Endothelial cell (in vitro differentiated cells): ENCODE measurements at regions not wholly inside any gene's neighbourhood (a gene's known extent, or its start where the extent isn't known, plus 50 kb on each side); places are given as distances from the start of the nearest gene placed in this dataset.

Experiments
- DNase-seq: peaks from one replicate; pipeline ENCODE4 v3.0.0; 2021; ENCODE audit warnings: low spot score
- H3K27ac Mint-ChIP-seq: one replicate; pipeline ENCODE4 v1.8.0; 2021; ENCODE audit warnings: mixed read lengths, inconsistent platforms; ENCODE audit not compliant: unreplicated experiment
- H3K27me3 Mint-ChIP-seq: one replicate; pipeline ENCODE4 v1.8.0; 2021; ENCODE audit warnings: mild to moderate bottlenecking, moderate library complexity, mixed read lengths, inconsistent platforms; ENCODE audit not compliant: unreplicated experiment
- H3K36me3 Mint-ChIP-seq: one replicate; pipeline ENCODE4 v1.8.0; 2021; ENCODE audit warnings: mild to moderate bottlenecking, low read depth, mixed read lengths, inconsistent platforms; ENCODE audit not compliant: unreplicated experiment
- H3K4me1 Mint-ChIP-seq: one replicate; pipeline ENCODE4 v1.8.0; 2021; ENCODE audit warnings: mild to moderate bottlenecking, mixed read lengths, inconsistent platforms; ENCODE audit not compliant: unreplicated experiment
- H3K4me3 Mint-ChIP-seq: one replicate; pipeline ENCODE4 v1.8.0; 2021; ENCODE audit warnings: mild to moderate bottlenecking, mixed read lengths, inconsistent platforms; ENCODE audit not compliant: unreplicated experiment
- H3K9me3 Mint-ChIP-seq: one replicate; pipeline ENCODE4 v1.8.0; 2021; ENCODE audit warnings: mixed read lengths, inconsistent platforms; ENCODE audit not compliant: unreplicated experiment
- TF ChIP-seq, protein P1 (sequence below): fragments of 200-600 bp; sonication (generic); IDR thresholded peaks from one replicate; pipeline ENCODE4 v1.5.0; 2021; ENCODE audit warnings: antibody characterized with exemption; ENCODE audit not compliant: unreplicated experiment

DNA sequence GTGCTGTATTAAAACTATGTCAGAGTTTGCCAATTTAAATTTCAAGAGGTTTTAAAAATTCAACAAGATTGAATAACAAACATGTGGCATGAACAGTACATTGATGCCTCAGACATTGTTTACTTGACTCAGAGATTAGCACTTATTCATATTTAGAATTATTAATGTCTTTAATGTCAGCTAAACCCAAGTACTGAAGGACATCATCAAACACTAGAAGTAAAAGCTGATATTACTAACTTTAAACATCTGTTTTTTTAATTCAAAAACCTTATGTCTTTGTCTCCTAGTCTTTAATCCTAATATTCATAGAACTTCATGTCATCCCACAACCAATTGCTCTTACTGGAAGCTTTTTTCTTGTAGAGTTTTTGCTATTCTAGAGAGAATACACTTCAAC, 406.2 kb upstream of the PCDH7 start:
- no peaks in the 10 kb centered on the region for H3K36me3 Mint-ChIP-seq
- DNase-seq = no peak
- no peaks in the 10 kb centered on the region for H3K27me3 Mint-ChIP-seq
- H3K9me3 Mint-ChIP-seq = no peaks in the 10 kb centered on the region
- H3K4me3 Mint-ChIP-seq = no peak overlapping the region
- TF ChIP-seq, protein P1, sequence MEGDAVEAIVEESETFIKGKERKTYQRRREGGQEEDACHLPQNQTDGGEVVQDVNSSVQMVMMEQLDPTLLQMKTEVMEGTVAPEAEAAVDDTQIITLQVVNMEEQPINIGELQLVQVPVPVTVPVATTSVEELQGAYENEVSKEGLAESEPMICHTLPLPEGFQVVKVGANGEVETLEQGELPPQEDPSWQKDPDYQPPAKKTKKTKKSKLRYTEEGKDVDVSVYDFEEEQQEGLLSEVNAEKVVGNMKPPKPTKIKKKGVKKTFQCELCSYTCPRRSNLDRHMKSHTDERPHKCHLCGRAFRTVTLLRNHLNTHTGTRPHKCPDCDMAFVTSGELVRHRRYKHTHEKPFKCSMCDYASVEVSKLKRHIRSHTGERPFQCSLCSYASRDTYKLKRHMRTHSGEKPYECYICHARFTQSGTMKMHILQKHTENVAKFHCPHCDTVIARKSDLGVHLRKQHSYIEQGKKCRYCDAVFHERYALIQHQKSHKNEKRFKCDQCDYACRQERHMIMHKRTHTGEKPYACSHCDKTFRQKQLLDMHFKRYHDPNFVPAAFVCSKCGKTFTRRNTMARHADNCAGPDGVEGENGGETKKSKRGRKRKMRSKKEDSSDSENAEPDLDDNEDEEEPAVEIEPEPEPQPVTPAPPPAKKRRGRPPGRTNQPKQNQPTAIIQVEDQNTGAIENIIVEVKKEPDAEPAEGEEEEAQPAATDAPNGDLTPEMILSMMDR = no peak
- no peak overlapping the region for H3K27ac Mint-ChIP-seq
- H3K4me1 Mint-ChIP-seq = no peaks in the 10 kb centered on the region

DNA sequence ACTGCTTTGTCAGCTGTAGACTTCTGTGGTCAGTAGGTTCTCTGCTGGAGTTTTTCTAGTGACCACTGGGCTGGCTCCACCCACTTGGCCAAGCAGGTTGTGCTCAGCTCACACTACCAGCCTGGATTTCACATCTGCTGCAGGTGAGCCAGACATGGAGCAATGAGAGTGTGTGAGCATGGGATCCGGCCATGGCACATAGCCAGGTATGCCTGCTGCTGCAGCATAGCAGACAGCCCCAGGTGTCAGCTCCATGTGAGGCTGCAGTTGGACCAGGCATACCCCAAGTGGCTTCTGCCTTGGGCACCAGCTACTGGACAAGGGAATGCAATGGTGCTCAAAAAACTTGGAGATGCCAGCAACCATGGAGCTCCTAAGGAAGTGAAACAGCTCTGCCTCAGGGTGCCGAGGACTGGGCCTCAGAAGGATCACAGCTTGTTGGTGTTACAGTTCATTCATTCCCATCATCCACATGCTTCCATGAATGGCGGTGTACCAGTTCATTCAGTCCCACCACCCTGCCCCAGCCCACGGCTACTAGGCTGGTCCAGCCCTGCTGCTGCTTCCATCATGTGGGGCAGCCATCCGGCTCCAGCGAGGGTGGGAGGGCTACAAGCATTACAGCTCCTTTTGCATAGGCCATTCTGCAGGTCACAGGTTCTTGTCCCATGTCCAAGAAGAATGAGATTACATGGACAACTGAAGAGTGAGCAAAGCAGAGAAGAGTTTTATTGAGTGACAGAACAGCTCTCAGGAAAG, 389.1 kb upstream of the PCDH7 start:
- TF ChIP-seq, protein P1 = no peak
- H3K27me3 Mint-ChIP-seq = no peaks in the 10 kb centered on the region

DNA sequence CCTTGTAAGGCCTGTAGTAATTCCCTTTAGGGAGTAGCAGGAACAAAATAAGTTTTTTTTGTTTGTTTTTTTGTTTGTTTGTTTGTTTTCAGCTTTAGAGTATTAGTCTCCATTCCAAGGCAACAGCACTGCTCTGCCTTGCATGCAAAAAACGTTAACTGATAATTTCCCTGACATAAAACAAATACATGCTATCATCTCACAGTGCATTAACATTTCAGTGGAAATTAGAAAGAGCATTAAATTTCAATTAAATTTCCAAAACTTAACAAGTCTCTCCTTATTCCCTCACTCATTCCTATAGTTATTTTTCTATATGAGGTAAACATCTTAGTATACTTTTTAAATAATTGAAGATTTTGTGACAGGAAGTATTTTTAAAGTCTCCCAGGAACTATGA, 378.4 kb upstream of the PCDH7 start:
- TF ChIP-seq, protein P1 = no peak
- Mint-ChIP-seq H3K9me3 (no peaks in the 10 kb centered on the region), H3K27ac (no peak overlapping the region), H3K36me3 (no peaks in the 10 kb centered on the region), H3K4me3 (no peak overlapping the region), H3K4me1 (no peaks in the 10 kb centered on the region), H3K27me3 (no peaks in the 10 kb centered on the region)
- no peak for DNase-seq

More for the DNA sequence above, 389.1 kb upstream of the PCDH7 start:
- H3K4me1 Mint-ChIP-seq = no peaks in the 10 kb centered on the region
- H3K36me3 Mint-ChIP-seq = no peaks in the 10 kb centered on the region
- no peak overlapping the region for H3K27ac Mint-ChIP-seq
- DNase-seq = no peak
- no peaks in the 10 kb centered on the region for H3K9me3 Mint-ChIP-seq
- no peak overlapping the region for H3K4me3 Mint-ChIP-seq

DNA sequence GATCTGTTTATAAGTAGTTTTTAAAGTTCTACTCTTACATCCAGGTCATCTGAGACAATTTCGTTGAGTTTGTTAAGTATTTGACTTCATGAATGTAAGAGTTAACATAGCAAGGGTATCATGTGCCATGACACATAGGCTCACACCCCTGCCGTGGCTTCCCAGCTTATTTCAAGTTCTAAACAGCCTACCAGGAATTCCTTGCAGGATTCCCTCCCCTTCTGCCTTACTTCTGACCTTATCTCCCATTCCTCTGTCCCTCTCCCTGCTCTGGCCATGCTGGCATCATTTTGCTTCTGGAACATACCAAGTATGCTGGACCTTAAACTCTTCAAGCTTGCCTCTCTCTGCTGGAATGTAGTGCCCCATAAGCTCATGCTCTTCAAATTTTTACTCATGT, 369.9 kb upstream of the PCDH7 start:
- H3K4me1 Mint-ChIP-seq = no peaks in the 10 kb centered on the region
- TF ChIP-seq, protein P1 = no peak
- no peaks in the 10 kb centered on the region for H3K36me3 Mint-ChIP-seq
- H3K4me3 Mint-ChIP-seq = no peak overlapping the region
- DNase-seq = no peak
- H3K27me3 Mint-ChIP-seq = no peaks in the 10 kb centered on the region
- no peaks in the 10 kb centered on the region for H3K9me3 Mint-ChIP-seq
- H3K27ac Mint-ChIP-seq = no peak overlapping the region

DNA sequence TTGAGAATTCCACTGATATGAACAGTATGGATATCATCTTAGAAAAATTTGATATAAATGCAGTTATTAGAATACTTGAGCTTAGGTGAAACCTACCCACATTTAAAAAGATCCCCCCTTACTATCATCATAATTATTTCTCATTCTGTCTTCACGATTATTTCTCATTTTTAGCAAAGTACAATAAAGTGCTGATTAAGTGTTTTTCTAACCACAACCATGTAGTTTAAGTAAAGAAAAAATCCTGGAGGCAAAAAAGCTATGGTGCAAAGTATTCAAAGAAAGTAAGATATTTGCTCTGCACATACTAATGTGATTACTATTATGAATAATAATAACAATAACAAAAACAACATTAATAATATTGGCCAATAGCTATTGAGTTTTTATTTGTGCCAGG, 365.6 kb upstream of the PCDH7 start:
- no peak for DNase-seq
- Mint-ChIP-seq H3K36me3 (no peaks in the 10 kb centered on the region), H3K27ac (no peak overlapping the region), H3K4me3 (no peak overlapping the region), H3K27me3 (no peaks in the 10 kb centered on the region), H3K4me1 (no peaks in the 10 kb centered on the region), H3K9me3 (no peaks in the 10 kb centered on the region)
- TF ChIP-seq, protein P1 = no peak
